ENCODE measurements at regions not wholly inside any gene's neighbourhood (a gene's known extent, or its start where the extent isn't known, plus 50 kb on each side); places are given as distances from the start of the nearest gene placed in this dataset.

- Histone ChIP-seq H3K4me3 (no peak overlapping the region), H3K4me1 (no peaks in the 10 kb centered on the region), H3K36me3 (no peaks in the 10 kb centered on the region), H3K9me3 (peaks cover 0 to 24% (median 5%) of the 10 kb centered on the region in 8 donors), H3K27me3 (replicated peaks in 1 of 7) (no peaks in the 10 kb centered on the region), H3K27ac (no peak overlapping the region)
- no peak for TF ChIP-seq POLR2A (IDR thresholded peaks at IDR 0.05)
- TF ChIP-seq CTCF (IDR thresholded peaks at IDR 0.05 in 8 of 11, conservative IDR thresholded peaks at IDR 0.05 in 3 of 11), result no peak
- no peak for DNase-seq
- intact Hi-C loops (cut with DNase I; ENCODE audit: low total_unique reads), result no loop called here
- WGBS, 5 donors, result 83 to 87% (median 85%) methylated on average over 2 of the region's 2 CpGs
Observed at GRCh38 chr5:25995209-25995608, 1043.2 kb downstream of the CDH9 start.

- WGBS, 5 donors, result 62 to 75% (median 68%) methylated on average over 3 of the region's 3 CpGs
- intact Hi-C loops (cut with DNase I; ENCODE audit: low total_unique reads), result no loop called here
- H3K27me3 ChIP-seq (replicated peaks in 1 of 7), result no peaks in the 10 kb centered on the region
- no peak overlapping the region for H3K27ac ChIP-seq
- TF ChIP-seq CTCF (IDR thresholded peaks at IDR 0.05 in 8 of 11, conservative IDR thresholded peaks at IDR 0.05 in 3 of 11) (no peak), POLR2A (IDR thresholded peaks at IDR 0.05) (no peak), POLR2AphosphoS5 (IDR thresholded peaks at IDR 0.05) (no peak)
- no peak overlapping the region for H3K4me3 ChIP-seq
- no peaks in the 10 kb centered on the region for H3K4me1 ChIP-seq
- no peak for DNase-seq
- H3K9me3 ChIP-seq, result peaks cover 0 to 26% (median 6%) of the 10 kb centered on the region in 8 donors
- H3K36me3 ChIP-seq, result no peaks in the 10 kb centered on the region
Observed at GRCh38 chr5:25993701-25994100, 1044.7 kb downstream of the CDH9 start.

GRCh38 chr5:25991639-25992038, 1046.7 kb downstream of the CDH9 start:
- WGBS, 5 donors, result 93 to 96% (median 94%) methylated on average over 18 of the region's 18 CpGs
- H3K4me1 ChIP-seq, result no peaks in the 10 kb centered on the region
- TF ChIP-seq CTCF (IDR thresholded peaks at IDR 0.05 in 8 of 11, conservative IDR thresholded peaks at IDR 0.05 in 3 of 11) (no peak), POLR2AphosphoS5 (IDR thresholded peaks at IDR 0.05) (no peak), POLR2A (IDR thresholded peaks at IDR 0.05) (no peak)
- H3K9me3 ChIP-seq, result peaks cover 0 to 23% (median 4%) of the 10 kb centered on the region in 8 donors
- no peak overlapping the region for H3K27ac ChIP-seq
- H3K27me3 ChIP-seq (replicated peaks in 1 of 7), result no peaks in the 10 kb centered on the region
- H3K36me3 ChIP-seq, result no peaks in the 10 kb centered on the region
- DNase-seq, result no peak
- no peak overlapping the region for H3K4me3 ChIP-seq
- intact Hi-C loops (cut with DNase I; ENCODE audit: low total_unique reads), result no loop called here

GRCh38 chr5:25990771-25991170, 1047.6 kb downstream of the CDH9 start:
- TF ChIP-seq POLR2A (IDR thresholded peaks at IDR 0.05), result no peak
- H3K4me1 ChIP-seq, result no peaks in the 10 kb centered on the region
- no peak for DNase-seq
- no peak overlapping the region for H3K27ac ChIP-seq
- 93 to 100% (median 95%) methylated on average over 1 of the region's 1 CpG for WGBS, 5 donors
- H3K36me3 ChIP-seq, result no peaks in the 10 kb centered on the region
- intact Hi-C loops (cut with DNase I; ENCODE audit: low total_unique reads), result no loop called here
- no peak overlapping the region for H3K4me3 ChIP-seq
- no peaks in the 10 kb centered on the region for H3K27me3 ChIP-seq (replicated peaks in 1 of 7)
- H3K9me3 ChIP-seq, result peaks cover 0 to 23% (median 4%) of the 10 kb centered on the region in 8 donors

GRCh38 chr5:25979086-25979485, 1059.3 kb downstream of the CDH9 start:
- WGBS, 5 donors, result 84 to 95% (median 92%) methylated on average over 1 of the region's 1 CpG
- H3K4me3 ChIP-seq, result no peak overlapping the region
- peaks cover 0 to 19% (median 14%) of the 10 kb centered on the region in 8 donors for H3K9me3 ChIP-seq
- intact Hi-C loops (cut with DNase I; ENCODE audit: low total_unique reads), result no loop called here
- H3K4me1 ChIP-seq, result no peaks in the 10 kb centered on the region
- no peaks in the 10 kb centered on the region for H3K36me3 ChIP-seq
- no peak for DNase-seq
- no peak for TF ChIP-seq POLR2AphosphoS5 (IDR thresholded peaks at IDR 0.05)
- TF ChIP-seq POLR2A (IDR thresholded peaks at IDR 0.05), result no peak
- no peak for TF ChIP-seq CTCF (IDR thresholded peaks at IDR 0.05 in 8 of 11, conservative IDR thresholded peaks at IDR 0.05 in 3 of 11)
- no peak overlapping the region for H3K27ac ChIP-seq
- no peaks in the 10 kb centered on the region for H3K27me3 ChIP-seq (replicated peaks in 1 of 7)

Measured in spleen (tissue), 11 donors.